Aorta (tissue), 5 donors: ENCODE measurements at regions not wholly inside any gene's neighbourhood (a gene's known extent, or its start where the extent isn't known, plus 50 kb on each side); places are given as distances from the start of the nearest gene placed in this dataset.

Experiments
- ATAC-seq: fragments of 200-7000 bp; cut with Tn5 transposase; one replicate; pipeline ENCODE4 v1.9.1; 2022; ENCODE audit warnings: moderate library complexity; ENCODE audit not compliant: low FRiP score
- DNase-seq, 2 donors: peaks; one replicate each; pipeline ENCODE4 v3.0.0-alpha.2; 2020
- H3K27ac ChIP-seq, 2 donors: one replicate each; pipeline ENCODE4 v1.5.1; 2013; ENCODE audit warnings: low read length in 2 of 2, mild to moderate bottlenecking in 2 of 2, moderate library complexity in 2 of 2, control low read depth in 1 of 2, inconsistent platforms in 1 of 2, low read depth in 1 of 2
- H3K27me3 ChIP-seq, 2 donors: one replicate each; pipeline ENCODE4 v1.6.1; 2013; ENCODE audit warnings: control low read depth in 1 of 2, low read length in 1 of 2, mild to moderate bottlenecking in 1 of 2, moderate library complexity in 1 of 2; ENCODE audit not compliant: insufficient read depth in 2 of 2, control insufficient read depth in 1 of 2
- H3K36me3 ChIP-seq, 2 donors: one replicate each; pipeline ENCODE4 v1.6.1; 2013; ENCODE audit warnings: control low read depth in 1 of 2, low read length in 1 of 2, mild to moderate bottlenecking in 1 of 2; ENCODE audit not compliant: insufficient read depth in 2 of 2, control insufficient read depth in 1 of 2
- H3K4me1 ChIP-seq, 2 donors: one replicate each; pipeline ENCODE4 v1.6.1; 2013; ENCODE audit warnings: low read length in 2 of 2, control low read depth in 1 of 2, mild to moderate bottlenecking in 1 of 2, moderate library complexity in 1 of 2; ENCODE audit not compliant: insufficient read depth in 2 of 2, control insufficient read depth in 1 of 2
- H3K4me3 ChIP-seq, 2 donors: one replicate each; pipeline ENCODE4 v1.5.1; 2013; ENCODE audit warnings: low read length in 2 of 2, control low read depth in 1 of 2, mild to moderate bottlenecking in 1 of 2
- H3K9me3 ChIP-seq: one replicate; pipeline ENCODE4 v1.6.1; 2013; ENCODE audit warnings: mild to moderate bottlenecking, low read length; ENCODE audit not compliant: control insufficient read depth
- WGBS, 2 donors: extraction: QIAGEN DNeasy Blood & Tissue Kit; methylation state at CpG; one replicate each; pipeline ENCODE4 v1.1.7; 2013; 5-methylcytosine and 5-hydroxymethylcytosine counted together
- intact Hi-C, 2 donors: fragments of 100-400 bp; cut with DNase I; formaldehyde crosslinking; loops; one replicate each; pipeline versions ENCODE4 v1.14.2 to v1.15.0; 2022
- donor health status: healthy with polysubstance abuse.
- donor health status: Bipolar disorder and iron deficiency.
- donor health status: DM: no; HTN: no; CAD: no.
- donor health status: DM: no; HTN: no; CAD: no.
- donor health status: DM: yes; HTN: yes; CAD: no.

DNA sequence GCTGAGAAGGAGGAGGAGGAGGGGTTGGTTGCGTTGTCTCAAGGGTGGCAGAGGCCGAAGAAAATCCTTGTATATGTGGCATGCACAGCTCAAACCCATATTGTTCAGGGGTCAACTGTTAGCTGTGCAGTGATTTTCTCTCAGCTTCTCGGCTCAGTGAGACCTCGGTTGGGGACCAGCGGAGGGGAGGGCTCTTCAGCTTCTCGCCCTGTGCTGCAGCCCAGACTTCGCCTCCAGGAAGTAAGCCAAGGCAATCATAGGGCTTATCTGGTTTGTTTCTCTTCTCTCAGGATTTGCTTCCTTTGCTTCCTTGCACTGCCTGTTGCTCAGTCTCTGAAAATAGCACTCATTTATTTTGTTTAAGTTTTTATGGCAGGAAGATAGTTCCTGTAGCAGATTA is 85.5 kb downstream of the SOWAHC start:
- no peak overlapping the region for H3K4me3 ChIP-seq
- H3K27me3 ChIP-seq: no peaks in the 10 kb centered on the region
- H3K4me1 ChIP-seq: no peaks in the 10 kb centered on the region
- peak; percentile 50 to 62 for DNase-seq
- WGBS, 2 donors: 1 to 4% methylated on average over 7 of the region's 7 CpGs
- H3K36me3 ChIP-seq: no peaks in the 10 kb centered on the region
- intact Hi-C loops: loop anchor here in 1 of 2 donors (5.0 kb wide), 1 partner anchor 52 kb away; no protein-coding TSS in a partner anchor
- peak overlapping the region; percentile 77 to 85 for H3K27ac ChIP-seq
- ATAC-seq: peak; percentile 71
- no peaks in the 10 kb centered on the region for H3K9me3 ChIP-seq

DNA sequence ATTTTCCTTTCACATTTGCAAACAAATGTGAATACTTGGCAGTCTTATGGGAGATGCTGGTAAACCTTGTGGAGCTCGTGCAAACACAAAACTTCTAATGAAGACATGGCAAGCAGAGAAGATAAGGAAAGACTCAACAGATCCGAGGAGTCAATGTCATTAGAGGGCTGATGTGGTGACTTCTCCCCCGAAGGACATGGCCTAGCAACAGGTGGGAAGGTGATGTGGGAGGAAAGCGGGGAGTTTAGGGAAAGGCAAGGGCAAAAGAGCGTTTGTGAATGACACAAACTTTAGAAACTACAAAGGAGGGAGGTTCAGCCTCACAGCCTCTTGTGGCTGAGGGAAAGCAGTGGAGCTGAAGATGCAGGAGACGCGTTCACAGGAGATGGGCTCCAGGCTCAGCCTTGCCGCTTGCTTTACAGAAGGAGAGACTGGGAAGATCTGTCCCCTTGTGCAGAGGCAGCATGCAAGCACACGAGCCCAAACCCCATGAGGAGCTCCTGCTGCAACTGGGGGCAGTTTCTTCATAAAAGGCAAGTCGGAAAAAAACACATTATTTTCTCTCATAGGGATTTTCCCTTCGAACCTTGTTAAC is 86.6 kb downstream of the SOWAHC start:
- intact Hi-C loops: no loop called here
- Histone ChIP-seq H3K36me3 (no peaks in the 10 kb centered on the region), H3K9me3 (no peaks in the 10 kb centered on the region), H3K27me3 (no peaks in the 10 kb centered on the region), H3K4me3 (no peak overlapping the region), H3K4me1 (no peaks in the 10 kb centered on the region), H3K27ac (peak overlapping the region; percentile 34 to 85)
- ATAC-seq (no peak), DNase-seq (peak in 1 of 2 donors; percentile 53)
- 58 to 67% methylated on average over 11 of the region's 11 CpGs for WGBS, 2 donors

DNA sequence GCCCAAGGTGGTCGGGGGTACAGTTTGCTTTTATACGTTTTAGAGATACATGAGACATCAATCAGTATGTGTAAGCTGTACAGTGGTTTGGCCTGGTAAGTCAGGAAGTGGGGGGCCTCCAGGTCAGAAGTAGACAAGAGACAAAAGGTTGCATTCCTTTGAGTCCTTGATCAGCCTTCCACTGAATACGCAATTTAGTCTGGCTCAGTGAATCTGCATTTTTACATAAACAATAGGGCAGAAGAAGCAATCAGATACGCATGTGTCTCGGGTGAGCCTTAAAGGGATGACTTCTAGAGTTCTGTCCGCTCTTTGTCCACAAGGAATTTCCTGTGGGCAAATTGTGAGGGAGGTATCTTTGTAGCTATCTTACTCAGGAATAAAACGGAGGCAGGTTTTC is 87.2 kb downstream of the SOWAHC start:
- Histone ChIP-seq H3K27ac (no peak overlapping the region), H3K9me3 (no peaks in the 10 kb centered on the region), H3K36me3 (no peaks in the 10 kb centered on the region), H3K4me1 (no peaks in the 10 kb centered on the region), H3K27me3 (no peaks in the 10 kb centered on the region), H3K4me3 (no peak overlapping the region)
- WGBS, 2 donors: 90 to 92% methylated on average over 7 of the region's 7 CpGs
- no peak for DNase-seq
- ATAC-seq: no peak
- intact Hi-C loops: no loop called here

DNA sequence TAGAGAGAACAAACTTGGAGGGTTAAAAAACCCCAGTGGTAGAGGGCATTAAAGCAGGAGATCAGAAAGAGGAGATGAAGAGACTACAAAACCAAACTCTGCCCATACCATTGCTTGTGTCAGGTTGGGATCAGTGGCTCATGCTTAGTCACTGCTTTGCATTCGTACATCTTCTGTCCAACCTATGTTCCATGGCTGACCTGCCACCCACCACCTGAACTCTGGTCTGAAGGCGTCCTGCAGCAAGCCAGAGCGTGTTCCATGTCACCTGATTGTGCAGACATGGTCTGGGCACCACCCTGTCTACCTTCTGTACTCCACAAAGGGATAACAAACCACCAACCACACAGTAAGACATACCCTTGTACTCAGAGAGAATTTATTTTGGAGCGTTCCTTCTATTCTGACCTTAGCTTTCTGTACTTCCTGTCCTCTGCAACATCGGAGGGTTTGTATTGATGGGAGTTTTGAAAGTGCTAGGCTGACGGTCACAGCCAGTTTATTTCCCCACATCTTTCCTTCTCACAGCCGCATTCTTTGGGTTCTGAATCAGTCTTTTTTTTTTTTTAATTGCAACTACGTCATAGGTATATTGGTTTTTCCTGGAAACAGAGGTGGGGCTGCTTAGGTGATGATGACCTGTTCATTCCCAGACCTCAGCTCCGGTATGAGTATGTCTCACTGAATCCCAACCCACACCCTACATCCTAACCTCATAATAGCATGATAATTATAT is 88.3 kb downstream of the SOWAHC start:
- H3K27ac ChIP-seq: no peak overlapping the region
- no peaks in the 10 kb centered on the region for H3K9me3 ChIP-seq
- no peak for DNase-seq
- no peaks in the 10 kb centered on the region for H3K27me3 ChIP-seq
- H3K4me1 ChIP-seq: no peaks in the 10 kb centered on the region
- 79% methylated on average over 9 of the region's 9 CpGs for WGBS, 2 donors
- H3K4me3 ChIP-seq: no peak overlapping the region
- ATAC-seq: no peak
- H3K36me3 ChIP-seq: no peaks in the 10 kb centered on the region
- intact Hi-C loops: no loop called here

- Histone ChIP-seq H3K4me1 (no peaks in the 10 kb centered on the region), H3K36me3 (no peaks in the 10 kb centered on the region), H3K9me3 (no peaks in the 10 kb centered on the region), H3K27ac (no peak overlapping the region), H3K27me3 (no peaks in the 10 kb centered on the region), H3K4me3 (no peak overlapping the region)
- intact Hi-C loops: no loop called here
- DNase-seq (no peak), ATAC-seq (no peak)
- 89 to 90% methylated on average over 7 of the region's 7 CpGs for whole genome bisulfite sequencing, 2 donors
Measured at GRCh38 chr2:109703077-109703476, 88.9 kb downstream of the SOWAHC start.

GRCh38 chr2:109703798-109704197 is 89.6 kb downstream of the SOWAHC start:
- Histone ChIP-seq H3K27ac (no peak overlapping the region), H3K4me1 (no peaks in the 10 kb centered on the region), H3K36me3 (no peaks in the 10 kb centered on the region), H3K4me3 (no peak overlapping the region), H3K9me3 (no peaks in the 10 kb centered on the region), H3K27me3 (no peaks in the 10 kb centered on the region)
- DNase-seq (no peak), ATAC-seq (no peak)
- 88 to 91% methylated on average over 3 of the region's 3 CpGs for WGBS, 2 donors
- intact Hi-C loops: no loop called here

DNA sequence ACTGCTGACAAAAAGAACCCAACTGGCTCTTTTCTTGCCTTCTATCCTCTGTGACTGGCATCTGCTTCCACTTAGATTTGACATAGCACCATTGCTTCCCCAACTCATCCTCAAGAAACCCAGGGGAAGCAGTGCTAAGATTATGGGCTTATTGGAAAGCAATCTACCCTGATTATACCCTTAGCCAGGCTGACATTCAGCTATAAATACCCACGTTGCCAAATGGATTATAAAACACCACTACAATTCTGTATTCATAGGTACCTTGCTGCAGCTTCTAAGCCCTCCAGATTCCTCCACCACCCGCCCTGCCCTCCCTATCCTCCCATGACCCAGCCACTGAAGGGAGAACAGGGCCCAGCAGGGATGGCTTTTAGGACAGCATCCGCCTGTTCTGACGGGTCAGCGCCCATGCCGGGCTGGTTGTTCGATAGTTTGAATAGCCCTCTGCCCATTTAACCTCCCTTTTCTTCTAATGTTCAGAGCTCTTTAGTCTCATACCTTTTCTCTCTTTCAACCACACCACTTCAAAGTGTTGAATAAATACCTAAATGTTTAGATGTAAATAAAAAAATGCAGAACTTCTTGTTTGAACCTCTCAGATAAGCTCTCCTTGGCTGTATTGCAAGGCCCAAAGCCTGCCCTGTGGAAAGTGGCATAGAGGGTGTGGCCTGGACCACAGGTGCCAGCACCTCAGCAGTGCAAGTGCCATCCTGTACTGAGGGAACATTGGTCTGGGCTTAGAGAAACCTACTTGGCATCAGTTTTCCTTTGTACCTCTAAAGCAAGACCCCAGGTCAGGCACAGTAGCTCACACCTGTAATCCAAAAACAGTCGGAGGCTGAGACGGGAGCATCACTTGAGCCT is 86.6 kb upstream of the RGPD5 start:
- H3K4me1 ChIP-seq: no peaks in the 10 kb centered on the region
- no peaks in the 10 kb centered on the region for H3K36me3 ChIP-seq
- H3K27ac ChIP-seq: no peak overlapping the region
- WGBS, 2 donors: 90 to 92% methylated on average over 9 of the region's 9 CpGs
- no peak overlapping the region for H3K4me3 ChIP-seq
- H3K9me3 ChIP-seq: no peaks in the 10 kb centered on the region
- ATAC-seq: no peak
- intact Hi-C loops: no loop called here
- H3K27me3 ChIP-seq: no peaks in the 10 kb centered on the region
- DNase-seq: peak in 1 of 2 donors; percentile 41

GRCh38 chr2:109710505-109711229 is 83.4 kb upstream of the RGPD5 start:
- intact Hi-C loops: no loop called here
- no peak overlapping the region for H3K4me3 ChIP-seq
- H3K9me3 ChIP-seq: no peaks in the 10 kb centered on the region
- no peak for ATAC-seq
- DNase-seq: no peak
- H3K4me1 ChIP-seq: no peaks in the 10 kb centered on the region
- no peak overlapping the region for H3K27ac ChIP-seq
- WGBS, 2 donors: 91 to 92% methylated on average over 7 of the region's 7 CpGs
- no peaks in the 10 kb centered on the region for H3K36me3 ChIP-seq
- H3K27me3 ChIP-seq: no peaks in the 10 kb centered on the region
